ENCODE measurements at regions not wholly inside any gene's neighbourhood (a gene's known extent, or its start where the extent isn't known, plus 50 kb on each side); places are given as distances from the start of the nearest gene placed in this dataset.

DNA sequence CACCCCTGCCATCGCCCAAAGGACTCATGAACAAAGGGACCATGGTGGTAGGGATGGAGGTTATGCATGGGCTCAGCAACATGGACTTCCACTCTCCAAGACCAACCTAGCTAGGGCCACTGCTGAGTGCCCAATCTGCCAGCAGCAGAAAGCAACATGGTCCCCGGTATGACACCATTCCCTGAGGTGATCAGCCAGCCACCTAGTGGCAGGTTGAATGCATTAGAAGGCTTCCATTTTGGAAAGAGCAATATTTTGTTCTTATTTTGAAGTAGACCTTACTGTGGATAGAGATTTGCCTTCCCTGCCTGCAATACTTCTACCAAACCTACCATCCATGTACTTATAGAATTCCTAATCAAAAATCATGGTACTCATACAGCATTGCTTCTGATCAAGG is 99.8 kb downstream of the METTL4 start:
- Mint-ChIP-seq H3K27me3 (ENCODE audit: low read depth) (no peaks in the 10 kb centered on the region), H3K27ac (no peak overlapping the region), H3K9me3 (peaks cover 3% of the 10 kb centered on the region), H3K36me3 (ENCODE audit: low read depth) (no peaks in the 10 kb centered on the region), H3K4me3 (no peak overlapping the region), H3K4me1 (peaks cover 6% of the 10 kb centered on the region)
- TF ChIP-seq, protein P1, sequence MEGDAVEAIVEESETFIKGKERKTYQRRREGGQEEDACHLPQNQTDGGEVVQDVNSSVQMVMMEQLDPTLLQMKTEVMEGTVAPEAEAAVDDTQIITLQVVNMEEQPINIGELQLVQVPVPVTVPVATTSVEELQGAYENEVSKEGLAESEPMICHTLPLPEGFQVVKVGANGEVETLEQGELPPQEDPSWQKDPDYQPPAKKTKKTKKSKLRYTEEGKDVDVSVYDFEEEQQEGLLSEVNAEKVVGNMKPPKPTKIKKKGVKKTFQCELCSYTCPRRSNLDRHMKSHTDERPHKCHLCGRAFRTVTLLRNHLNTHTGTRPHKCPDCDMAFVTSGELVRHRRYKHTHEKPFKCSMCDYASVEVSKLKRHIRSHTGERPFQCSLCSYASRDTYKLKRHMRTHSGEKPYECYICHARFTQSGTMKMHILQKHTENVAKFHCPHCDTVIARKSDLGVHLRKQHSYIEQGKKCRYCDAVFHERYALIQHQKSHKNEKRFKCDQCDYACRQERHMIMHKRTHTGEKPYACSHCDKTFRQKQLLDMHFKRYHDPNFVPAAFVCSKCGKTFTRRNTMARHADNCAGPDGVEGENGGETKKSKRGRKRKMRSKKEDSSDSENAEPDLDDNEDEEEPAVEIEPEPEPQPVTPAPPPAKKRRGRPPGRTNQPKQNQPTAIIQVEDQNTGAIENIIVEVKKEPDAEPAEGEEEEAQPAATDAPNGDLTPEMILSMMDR (IDR thresholded peaks at IDR 0.05; ENCODE audit: unreplicated experiment in 3 of 3) = no peak

DNA sequence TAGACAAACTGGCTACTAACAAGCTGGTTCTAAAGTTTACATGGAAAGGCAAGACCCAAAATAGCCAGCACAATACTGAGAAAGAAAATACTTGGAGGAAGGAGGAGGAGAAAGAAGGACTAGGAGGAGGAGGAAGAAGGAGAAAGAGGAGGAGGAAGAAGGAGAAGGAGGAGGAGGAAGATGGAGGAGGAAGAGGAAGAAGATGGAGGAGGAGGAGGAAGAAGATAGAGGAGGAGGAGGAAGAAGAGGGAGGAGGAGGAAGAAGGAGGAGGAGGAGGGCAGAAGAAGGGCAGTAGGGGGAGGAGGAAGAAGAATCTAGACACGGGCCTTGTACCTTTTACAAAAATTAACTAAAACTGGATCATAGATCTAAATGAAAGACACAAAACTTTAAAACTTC is 92.6 kb downstream of the METTL4 start:
- H3K36me3 Mint-ChIP-seq (ENCODE audit: low read depth) = no peaks in the 10 kb centered on the region
- no peaks in the 10 kb centered on the region for H3K27me3 Mint-ChIP-seq (ENCODE audit: low read depth)
- peaks cover 6% of the 10 kb centered on the region for H3K9me3 Mint-ChIP-seq
- H3K4me3 Mint-ChIP-seq = no peak overlapping the region
- no peak overlapping the region for H3K27ac Mint-ChIP-seq
- no peaks in the 10 kb centered on the region for H3K4me1 Mint-ChIP-seq
- TF ChIP-seq, protein P1 (IDR thresholded peaks at IDR 0.05; ENCODE audit: unreplicated experiment in 3 of 3) = no peak

DNA sequence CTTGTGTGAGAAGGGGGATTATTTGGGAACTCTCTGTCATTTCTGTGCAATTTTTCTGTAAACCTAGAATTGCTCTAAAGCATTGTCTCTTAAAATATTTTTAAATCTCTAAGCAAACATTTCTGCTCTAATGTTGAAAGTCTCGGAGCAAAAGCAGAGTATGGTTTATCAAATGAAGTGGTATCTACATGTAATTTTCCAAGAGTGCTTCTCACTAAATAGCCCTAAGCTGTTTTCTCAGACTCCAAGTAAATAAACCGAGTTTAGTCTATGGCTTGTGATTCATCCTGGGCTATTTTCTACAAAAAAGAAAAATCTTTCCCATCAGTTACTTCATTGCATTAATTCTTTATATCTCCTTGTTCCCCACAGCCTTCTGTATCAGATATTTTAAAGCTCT is 90.8 kb downstream of the METTL4 start:
- TF ChIP-seq, protein P1 (IDR thresholded peaks at IDR 0.05; ENCODE audit: unreplicated experiment in 3 of 3) = no peak
- H3K27ac Mint-ChIP-seq = no peak overlapping the region

DNA sequence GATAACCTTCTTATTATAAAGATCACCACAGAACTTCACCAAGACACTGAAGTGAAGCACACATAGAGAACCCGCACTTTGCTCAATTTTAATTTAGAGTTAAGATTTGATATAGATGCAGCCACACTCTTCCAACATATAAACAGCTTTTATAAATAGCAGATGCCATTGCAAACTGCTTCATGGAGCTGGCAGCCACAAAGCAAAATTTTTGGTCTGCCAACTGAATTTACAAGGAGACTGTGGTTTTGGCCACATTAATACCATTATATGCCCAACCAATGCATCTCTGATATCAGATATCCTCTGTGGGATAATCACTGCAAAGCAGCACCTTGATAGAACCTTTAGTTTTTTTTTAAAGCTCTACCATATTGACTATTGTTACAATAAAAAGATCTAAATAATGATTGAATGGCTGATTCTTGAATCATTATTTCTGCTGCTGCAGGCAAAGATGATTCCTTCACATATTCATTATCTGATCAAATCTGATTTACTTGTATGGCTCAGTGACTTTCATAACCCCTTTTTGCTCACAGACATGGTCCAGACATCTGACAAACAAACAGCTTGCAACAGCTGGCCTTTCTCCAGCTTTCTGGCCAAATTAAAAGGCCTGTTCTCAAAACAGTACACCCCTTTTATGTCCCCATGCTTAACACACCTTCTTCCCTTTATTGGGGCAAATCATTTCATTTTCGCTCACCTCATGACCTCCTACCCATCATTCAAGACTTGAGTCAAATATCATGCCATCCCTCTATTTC is 88.4 kb downstream of the METTL4 start:
- TF ChIP-seq, protein P1 (IDR thresholded peaks at IDR 0.05; ENCODE audit: unreplicated experiment in 3 of 3) = no peak
- H3K9me3 Mint-ChIP-seq = peaks cover 3% of the 10 kb centered on the region
- H3K4me1 Mint-ChIP-seq = no peaks in the 10 kb centered on the region
- H3K27me3 Mint-ChIP-seq (ENCODE audit: low read depth) = no peaks in the 10 kb centered on the region
- H3K4me3 Mint-ChIP-seq = no peak overlapping the region
- H3K36me3 Mint-ChIP-seq (ENCODE audit: low read depth) = no peaks in the 10 kb centered on the region
- H3K27ac Mint-ChIP-seq = peak overlapping the region in 1 of 3 experiments; percentile 3

More for the DNA sequence above, 90.8 kb downstream of the METTL4 start:
- no peaks in the 10 kb centered on the region for H3K27me3 Mint-ChIP-seq (ENCODE audit: low read depth)
- no peaks in the 10 kb centered on the region for H3K4me1 Mint-ChIP-seq
- peaks cover 6% of the 10 kb centered on the region for H3K9me3 Mint-ChIP-seq
- H3K36me3 Mint-ChIP-seq (ENCODE audit: low read depth) = no peaks in the 10 kb centered on the region
- no peak overlapping the region for H3K4me3 Mint-ChIP-seq

DNA sequence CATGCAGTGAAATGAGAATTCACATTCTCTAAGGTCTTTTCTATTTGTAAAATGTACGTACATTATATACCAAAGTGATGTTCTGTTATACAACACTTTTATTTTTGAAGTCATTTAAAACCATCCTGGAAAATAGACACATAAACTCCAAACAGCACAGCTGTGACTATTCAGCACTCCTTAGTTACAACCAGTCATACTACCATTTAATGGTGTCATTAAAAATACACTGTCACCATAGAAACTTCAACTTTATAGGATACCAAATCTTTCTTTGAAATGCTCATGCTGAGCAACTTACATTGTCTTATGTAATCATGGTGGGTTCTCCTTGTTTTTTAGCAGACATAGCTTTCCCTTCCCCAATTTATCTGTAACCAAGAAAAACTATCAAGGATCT is 85.3 kb downstream of the METTL4 start:
- TF ChIP-seq, protein P1 (IDR thresholded peaks at IDR 0.05; ENCODE audit: unreplicated experiment in 3 of 3) = no peak

DNA sequence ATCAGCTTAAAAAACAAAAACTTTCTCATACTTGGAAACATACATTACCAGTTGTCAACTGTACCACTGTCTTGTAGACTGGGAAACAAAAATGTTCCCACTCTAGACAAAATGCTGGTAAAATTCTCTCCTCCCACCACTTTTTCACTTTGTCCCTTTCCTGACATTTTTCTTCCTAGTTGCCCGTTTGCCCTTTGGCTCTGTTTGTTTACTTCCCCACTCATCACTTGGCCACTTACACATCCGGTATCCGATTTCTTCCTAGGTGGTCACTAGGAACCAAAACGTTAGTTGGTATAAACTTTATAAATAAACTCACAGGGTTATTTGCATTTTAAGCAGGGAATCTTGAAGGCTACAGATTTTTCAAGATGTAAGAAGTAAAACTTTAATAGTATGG is 84.9 kb downstream of the METTL4 start:
- Mint-ChIP-seq H3K27me3 (ENCODE audit: low read depth) (no peaks in the 10 kb centered on the region), H3K4me3 (no peak overlapping the region), H3K9me3 (no peaks in the 10 kb centered on the region), H3K27ac (peak overlapping the region in 1 of 3 experiments; percentile 18), H3K36me3 (ENCODE audit: low read depth) (no peaks in the 10 kb centered on the region), H3K4me1 (no peaks in the 10 kb centered on the region)
- TF ChIP-seq, protein P1 (IDR thresholded peaks at IDR 0.05; ENCODE audit: unreplicated experiment in 3 of 3) = no peak

More for the DNA sequence above, 85.3 kb downstream of the METTL4 start:
- peak overlapping the region in 1 of 3 experiments; percentile 18 for H3K27ac Mint-ChIP-seq
- H3K4me1 Mint-ChIP-seq = no peaks in the 10 kb centered on the region
- H3K27me3 Mint-ChIP-seq (ENCODE audit: low read depth) = no peaks in the 10 kb centered on the region
- H3K4me3 Mint-ChIP-seq = no peak overlapping the region
- no peaks in the 10 kb centered on the region for H3K36me3 Mint-ChIP-seq (ENCODE audit: low read depth)
- no peaks in the 10 kb centered on the region for H3K9me3 Mint-ChIP-seq

Measured in nephron (organoid).